Renal cortical epithelial cell (primary cell): ENCODE measurements at regions not wholly inside any gene's neighbourhood (a gene's known extent, or its start where the extent isn't known, plus 50 kb on each side); places are given as distances from the start of the nearest gene placed in this dataset.
A peak's percentile ranks its signal among the peaks of the same experiment; 100 is the strongest.

ENCODE experiments used
- DNase-seq: peaks from one replicate; pipeline ENCODE4 v3.0.0-alpha.2; 2011; ENCODE audit warnings: low read depth

- DNase-seq = no peak
Measured at GRCh38 chr9:99436616-99437015, 214.5 kb downstream of the SEC61B start.

- DNase-seq = no peak
Measured at GRCh38 chr9:99437145-99437544, 215.1 kb downstream of the SEC61B start.

GRCh38 chr9:99438596-99438995, 216.5 kb downstream of the SEC61B start:
- DNase-seq = no peak

GRCh38 chr9:99441829-99442228, 219.7 kb downstream of the SEC61B start:
- no peak for DNase-seq

- peak; percentile 88 for DNase-seq
Measured at GRCh38 chr9:99445371-99445891, 223.3 kb downstream of the SEC61B start.

GRCh38 chr9:99445920-99446319, 223.8 kb downstream of the SEC61B start:
- no peak for DNase-seq

GRCh38 chr9:99447951-99448350, 225.9 kb downstream of the SEC61B start:
- DNase-seq = no peak

- no peak for DNase-seq
Measured at GRCh38 chr9:99449726-99450125, 227.6 kb downstream of the SEC61B start.

GRCh38 chr9:99451112-99451606, 229.1 kb downstream of the SEC61B start:
- no peak for DNase-seq

- no peak for DNase-seq
Measured at GRCh38 chr9:99457406-99457805, 235.3 kb downstream of the SEC61B start.

GRCh38 chr9:99457981-99458380, 235.9 kb downstream of the SEC61B start:
- no peak for DNase-seq

GRCh38 chr9:99459919-99460318, 237.8 kb downstream of the SEC61B start:
- DNase-seq = no peak

- no peak for DNase-seq
Measured at GRCh38 chr9:99463131-99463530, 241.0 kb downstream of the SEC61B start.

GRCh38 chr9:99464568-99464967, 242.5 kb downstream of the SEC61B start:
- DNase-seq = no peak

GRCh38 chr9:99465231-99465907, 243.3 kb downstream of the SEC61B start:
- DNase-seq = no peak

- no peak for DNase-seq
Measured at GRCh38 chr9:99466104-99466503, 244.0 kb downstream of the SEC61B start.

- DNase-seq = peak; percentile 15
Measured at GRCh38 chr9:99466781-99467180, 244.7 kb downstream of the SEC61B start.

- no peak for DNase-seq
Measured at GRCh38 chr9:99471033-99471432, 249.0 kb downstream of the SEC61B start.

- DNase-seq = no peak
Measured at GRCh38 chr9:99472240-99472915, 250.3 kb downstream of the SEC61B start.

- no peak for DNase-seq
Measured at GRCh38 chr9:99472916-99473245, 250.8 kb downstream of the SEC61B start.

GRCh38 chr9:99474186-99474585, 252.1 kb downstream of the SEC61B start:
- no peak for DNase-seq

GRCh38 chr9:99475401-99476065, 253.5 kb downstream of the SEC61B start:
- no peak for DNase-seq
